MM.1S (cell line): ENCODE measurements at regions not wholly inside any gene's neighbourhood (a gene's known extent, or its start where the extent isn't known, plus 50 kb on each side); places are given as distances from the start of the nearest gene placed in this dataset.

Experiments
- EZH2phosphoT487 ChIP-seq: fragments of 300-600 bp; sonication (generic); IDR thresholded peaks from 2 replicates; pipeline ENCODE4 v1.6.1; 2018; ENCODE audit warnings: antibody characterized with exemption, low read length
- TF ChIP-seq, protein P1 (sequence below): fragments of 300-600 bp; sonication (generic); IDR thresholded peaks from 2 replicates; pipeline ENCODE4 v1.5.1; 2016; ENCODE audit warnings: antibody characterized with exemption, low read length, mixed read lengths

GRCh38 chr14:104297313-104297704 lies 158.9 kb downstream of the KIF26A start:
- TF ChIP-seq, protein P1, sequence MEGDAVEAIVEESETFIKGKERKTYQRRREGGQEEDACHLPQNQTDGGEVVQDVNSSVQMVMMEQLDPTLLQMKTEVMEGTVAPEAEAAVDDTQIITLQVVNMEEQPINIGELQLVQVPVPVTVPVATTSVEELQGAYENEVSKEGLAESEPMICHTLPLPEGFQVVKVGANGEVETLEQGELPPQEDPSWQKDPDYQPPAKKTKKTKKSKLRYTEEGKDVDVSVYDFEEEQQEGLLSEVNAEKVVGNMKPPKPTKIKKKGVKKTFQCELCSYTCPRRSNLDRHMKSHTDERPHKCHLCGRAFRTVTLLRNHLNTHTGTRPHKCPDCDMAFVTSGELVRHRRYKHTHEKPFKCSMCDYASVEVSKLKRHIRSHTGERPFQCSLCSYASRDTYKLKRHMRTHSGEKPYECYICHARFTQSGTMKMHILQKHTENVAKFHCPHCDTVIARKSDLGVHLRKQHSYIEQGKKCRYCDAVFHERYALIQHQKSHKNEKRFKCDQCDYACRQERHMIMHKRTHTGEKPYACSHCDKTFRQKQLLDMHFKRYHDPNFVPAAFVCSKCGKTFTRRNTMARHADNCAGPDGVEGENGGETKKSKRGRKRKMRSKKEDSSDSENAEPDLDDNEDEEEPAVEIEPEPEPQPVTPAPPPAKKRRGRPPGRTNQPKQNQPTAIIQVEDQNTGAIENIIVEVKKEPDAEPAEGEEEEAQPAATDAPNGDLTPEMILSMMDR: no peak
- TF ChIP-seq EZH2phosphoT487: no peak
